Fibroblast of gingiva (primary cell): ENCODE measurements at regions not wholly inside any gene's neighbourhood (a gene's known extent, or its start where the extent isn't known, plus 50 kb on each side); places are given as distances from the start of the nearest gene placed in this dataset.
"Not testable (repeated sequence)": the region's sequence is repeated elsewhere in the genome, so short reads cannot be mapped to it uniquely, and the experiment has no call there.

Experiments used
- DNase-seq: peaks from one replicate; pipeline ENCODE4 v3.0.0-alpha.2; 2011; ENCODE audit warnings: low read depth

DNA sequence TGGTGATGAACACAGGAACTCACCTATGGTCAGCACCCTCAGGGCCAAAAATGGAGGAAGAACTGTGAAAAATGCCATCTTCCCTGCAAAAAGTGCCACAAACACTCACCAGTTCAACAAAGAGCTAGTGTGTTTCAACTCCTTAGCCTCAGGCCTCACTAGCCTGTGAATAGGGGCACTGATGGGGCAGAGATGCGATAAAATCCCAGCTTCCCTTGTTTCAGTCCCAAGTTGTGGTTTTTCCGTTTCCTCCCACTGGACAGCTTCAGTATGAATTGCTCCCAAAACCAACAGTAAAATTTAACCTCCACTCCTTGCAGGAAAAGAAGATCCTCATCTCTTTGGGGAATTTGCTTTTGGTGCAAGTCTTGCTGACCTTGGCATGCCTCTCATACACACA is 117.4 kb upstream of the ADAMTS9 start:
- DNase-seq: no peak

- no peak for DNase-seq
Measured at GRCh38 chr3:64803469-64803868, 115.7 kb upstream of the ADAMTS9 start.

DNA sequence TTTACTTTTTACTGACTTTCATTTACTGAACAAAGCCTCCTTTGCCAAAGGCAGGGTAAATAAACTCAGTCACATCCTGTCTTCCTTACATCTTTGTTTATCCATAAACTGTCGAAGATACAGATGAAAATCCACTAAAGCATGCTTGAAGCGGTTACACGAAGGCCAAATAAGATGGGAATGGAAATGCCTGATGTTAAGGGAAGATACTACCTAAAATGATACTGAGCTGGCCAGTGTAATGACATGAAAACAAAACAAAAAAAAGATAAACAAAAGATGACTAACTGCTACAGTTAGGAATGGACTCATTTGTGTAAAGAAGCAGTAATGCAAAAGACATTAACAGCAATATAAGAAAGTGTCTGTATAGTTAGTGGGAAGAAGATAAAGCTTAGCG is 114.7 kb upstream of the ADAMTS9 start:
- DNase-seq: no peak

- DNase-seq: no peak
Measured at GRCh38 chr3:64801856-64802255, 114.1 kb upstream of the ADAMTS9 start.

- DNase-seq: no peak
Measured at GRCh38 chr3:64799606-64800005, 111.8 kb upstream of the ADAMTS9 start.

DNA sequence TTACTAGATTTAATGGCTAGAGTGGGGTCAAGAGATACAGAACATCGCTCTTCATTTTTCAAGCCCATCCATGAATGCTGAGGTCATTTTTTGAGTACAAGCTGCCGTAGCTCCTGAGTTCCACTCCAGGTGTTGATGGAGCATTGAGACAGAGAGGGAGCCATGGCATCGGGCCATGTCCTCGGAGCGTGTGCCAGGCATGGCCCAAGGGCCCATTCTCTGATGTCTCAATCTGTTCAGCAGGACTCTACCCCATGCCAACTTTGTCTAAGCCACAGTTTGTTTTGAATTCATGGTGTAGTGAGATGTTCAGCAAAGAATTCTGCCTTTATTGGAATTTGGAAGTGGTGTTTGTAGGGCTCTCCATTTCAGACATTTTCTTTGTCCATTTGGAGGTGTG is 110.5 kb upstream of the ADAMTS9 start:
- DNase-seq: no peak

- DNase-seq: no peak
Measured at GRCh38 chr3:64796607-64797399, 109.0 kb upstream of the ADAMTS9 start.

DNA sequence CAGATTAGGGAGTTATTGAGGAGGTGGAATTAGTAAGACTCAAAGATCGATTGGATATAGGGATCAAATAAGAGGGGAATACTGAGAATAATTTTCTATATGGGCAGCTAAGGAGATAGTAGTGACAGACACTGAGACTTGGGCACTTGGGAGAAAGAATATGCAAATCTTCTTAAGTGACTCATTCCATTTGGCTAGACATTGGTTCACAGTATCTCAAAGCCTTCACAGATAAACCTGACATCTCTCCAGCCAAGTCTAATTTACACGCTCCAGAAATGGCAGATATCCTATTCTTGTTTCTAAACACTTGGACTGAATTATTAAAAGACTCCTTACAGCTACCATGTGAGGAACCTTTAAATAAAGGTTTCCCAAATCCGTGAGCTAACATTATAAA is 104.6 kb upstream of the ADAMTS9 start:
- DNase-seq: no peak

DNA sequence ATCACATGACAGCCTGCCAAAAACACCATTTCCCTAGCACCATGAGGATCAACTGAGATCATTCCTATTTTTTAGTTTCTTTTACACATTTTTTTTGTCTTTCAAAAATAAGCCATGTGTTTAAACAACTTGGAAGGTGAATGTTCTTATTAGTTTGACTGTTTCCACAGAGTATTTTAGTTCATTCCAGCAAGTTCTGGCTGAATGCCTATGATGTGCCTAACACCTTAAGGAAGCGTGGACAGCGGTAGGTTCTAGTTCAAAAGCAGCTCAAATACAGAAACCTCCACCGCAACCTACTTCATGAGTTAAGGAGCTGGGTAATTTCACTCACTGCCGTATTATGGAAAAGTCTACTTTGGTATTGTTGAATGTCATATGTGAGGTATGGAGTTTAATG is 101.3 kb upstream of the ADAMTS9 start:
- DNase-seq: no peak

DNA sequence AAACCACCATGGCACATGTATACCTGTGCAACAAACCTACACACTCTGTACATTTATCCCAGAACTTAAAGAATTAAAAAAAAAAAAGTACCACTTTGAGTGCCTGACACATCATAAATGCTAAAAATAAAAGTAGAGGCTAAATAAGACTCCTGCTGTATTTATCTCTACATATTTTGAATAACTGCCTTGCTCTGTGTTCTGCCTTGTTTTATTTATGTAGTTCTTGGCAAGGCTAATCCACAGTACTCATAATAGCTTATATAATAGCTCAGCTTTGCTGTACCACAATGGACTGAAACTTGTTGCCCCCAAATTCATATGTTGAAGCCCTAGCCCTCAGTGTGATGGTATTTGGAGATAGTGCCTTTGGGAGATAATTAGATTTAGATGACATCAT is 95.4 kb upstream of the ADAMTS9 start:
- no peak for DNase-seq

DNA sequence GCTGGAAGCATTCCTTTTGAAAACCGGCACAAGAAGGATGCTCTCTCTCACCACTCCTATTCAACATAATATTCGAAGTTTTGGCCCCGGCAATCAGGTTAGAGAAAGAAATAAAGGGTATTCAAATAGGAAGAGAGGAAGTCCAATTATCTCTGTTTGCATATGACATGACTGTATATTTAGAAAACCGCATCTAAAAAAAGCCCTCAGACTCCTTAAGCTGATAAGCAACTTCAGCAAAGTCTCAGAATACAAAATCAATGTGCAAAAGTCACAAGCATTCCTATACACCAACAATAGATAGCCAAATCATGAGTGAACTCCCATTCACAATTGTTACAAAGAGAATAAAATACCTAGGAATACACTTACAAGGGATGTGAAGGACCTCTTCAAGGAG is 93.1 kb upstream of the ADAMTS9 start:
- DNase-seq: not testable (repeated sequence)

DNA sequence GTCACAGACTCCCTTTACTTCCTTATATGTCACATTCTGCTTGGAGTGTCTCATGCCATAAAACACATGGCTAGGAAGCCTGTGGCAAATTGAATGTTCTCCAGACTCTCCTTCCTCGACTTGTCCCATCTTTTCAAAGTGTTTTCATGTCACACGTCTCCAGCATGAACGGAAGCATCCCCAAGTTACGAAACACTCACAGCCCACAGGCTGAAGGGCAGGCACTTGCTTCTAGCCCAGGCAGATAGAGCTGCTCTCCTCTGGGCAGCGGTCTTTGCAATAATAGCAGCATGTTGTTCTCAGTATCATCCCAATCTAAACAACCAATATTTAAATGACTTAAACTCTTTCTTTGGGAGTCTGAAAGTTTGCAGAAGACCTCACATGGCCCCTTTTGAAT is 85.3 kb upstream of the ADAMTS9 start:
- no peak for DNase-seq

DNA sequence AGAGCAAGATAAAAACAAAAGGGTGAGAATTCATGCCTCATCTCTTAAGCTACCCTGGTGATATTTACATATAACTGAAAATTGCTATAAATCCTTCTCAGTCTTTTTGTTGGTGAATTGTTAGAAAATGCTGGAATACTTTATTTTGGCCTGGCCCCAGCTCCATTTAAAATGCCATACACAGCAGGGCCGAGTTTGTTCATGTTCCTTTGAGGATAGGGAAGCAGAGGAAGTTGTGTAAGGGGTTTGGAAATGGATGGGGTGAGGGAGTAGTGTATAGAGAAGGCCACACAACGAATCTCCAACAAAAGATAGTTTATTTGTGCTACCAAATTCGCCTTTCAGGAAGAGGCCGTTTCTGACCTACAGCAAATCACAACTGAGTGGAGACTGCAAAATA is 78.6 kb upstream of the ADAMTS9 start:
- no peak for DNase-seq

- no peak for DNase-seq
Measured at GRCh38 chr3:64765947-64766346, 78.1 kb upstream of the ADAMTS9 start.

DNA sequence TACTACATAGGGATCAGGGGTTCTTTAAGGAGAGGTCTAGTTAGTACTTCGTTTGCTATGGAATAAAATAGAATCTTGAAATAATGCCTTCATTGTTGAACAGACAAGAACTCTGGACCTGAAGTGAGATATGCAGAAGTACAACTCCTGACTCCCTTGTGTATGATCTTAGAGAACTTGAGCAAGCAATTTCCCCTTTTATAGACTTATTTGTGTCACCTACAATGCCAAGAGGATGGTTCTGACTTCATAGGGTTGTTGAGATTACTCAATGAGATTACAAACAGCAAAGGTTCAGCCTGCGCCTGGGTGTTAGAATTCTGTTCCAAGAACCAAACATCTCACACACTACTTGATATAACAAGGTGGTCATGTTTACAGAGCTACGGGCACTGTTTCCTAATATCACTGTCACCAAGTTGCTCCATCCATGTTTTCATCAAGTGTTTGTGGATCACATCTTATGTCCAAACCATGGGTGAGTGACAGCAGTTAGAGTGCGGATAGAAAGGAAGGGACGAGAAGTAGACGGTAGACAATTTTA is 76.7 kb upstream of the ADAMTS9 start:
- DNase-seq: no peak

DNA sequence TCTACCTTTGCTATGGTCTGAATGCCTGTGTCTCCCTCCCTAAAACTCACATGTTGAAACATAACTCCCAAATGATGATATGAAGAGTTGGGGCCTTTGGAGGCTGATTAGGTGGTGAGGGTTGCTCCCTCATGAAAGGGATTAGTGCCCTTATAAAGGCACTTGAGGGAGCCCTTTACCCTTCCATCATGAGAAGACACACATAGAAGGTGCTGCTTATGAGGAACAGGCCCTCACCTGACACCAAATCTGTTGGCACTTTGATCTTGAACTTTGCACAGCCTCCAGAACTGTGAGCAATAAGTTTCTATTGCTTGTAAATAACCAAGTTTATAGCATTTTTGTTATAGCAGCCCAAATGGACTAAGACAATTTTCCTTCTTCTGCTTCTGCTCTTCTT is 76.2 kb upstream of the ADAMTS9 start:
- no peak for DNase-seq

DNA sequence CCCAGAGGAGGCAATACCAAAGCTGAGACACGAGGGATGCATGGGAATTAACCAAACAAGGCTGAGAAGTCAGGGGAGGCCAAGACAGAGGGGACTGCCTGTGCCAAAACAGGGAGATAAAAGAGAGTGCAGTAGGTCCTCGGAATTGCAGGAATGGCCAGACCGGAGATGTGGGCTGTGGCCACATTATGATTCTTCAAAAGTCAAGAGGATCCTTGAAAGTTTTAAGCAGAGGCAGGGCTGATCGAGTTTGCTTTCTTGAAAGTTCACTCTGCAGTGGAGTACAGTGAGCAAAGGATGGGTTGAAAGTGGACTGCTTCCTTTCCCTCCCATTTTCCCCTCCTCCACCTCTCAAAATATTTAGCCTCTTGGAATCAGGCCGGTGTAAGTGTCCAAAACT is 73.9 kb upstream of the ADAMTS9 start:
- no peak for DNase-seq

DNA sequence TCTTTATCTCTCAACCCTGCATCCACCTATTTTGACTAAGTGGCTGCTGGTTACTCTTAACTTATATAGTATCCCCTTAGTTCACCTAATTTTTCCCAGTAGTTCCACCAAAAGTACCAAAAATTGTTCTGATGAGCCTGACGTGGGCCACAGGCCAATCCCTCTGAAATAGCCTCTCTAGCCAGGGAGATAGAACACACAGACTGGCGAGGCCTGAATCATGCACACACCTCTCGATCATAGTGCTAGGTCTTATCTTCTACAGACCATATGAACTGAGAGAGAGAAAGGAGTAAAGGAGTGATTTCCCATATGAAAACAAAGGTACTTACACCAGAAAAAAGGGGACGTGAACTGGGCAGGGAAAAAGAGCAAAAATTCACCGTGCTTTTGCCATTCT is 72.5 kb upstream of the ADAMTS9 start:
- DNase-seq: no peak

- DNase-seq: no peak
Measured at GRCh38 chr3:64759811-64760210, 72.0 kb upstream of the ADAMTS9 start.

- no peak for DNase-seq
Measured at GRCh38 chr3:64756398-64756986, 68.7 kb upstream of the ADAMTS9 start.

- DNase-seq: no peak
Measured at GRCh38 chr3:64748244-64748904, 60.6 kb upstream of the ADAMTS9 start.

- no peak for DNase-seq
Measured at GRCh38 chr3:64747679-64748078, 59.9 kb upstream of the ADAMTS9 start.

GRCh38 chr3:64743887-64744243 is 56.1 kb upstream of the ADAMTS9 start:
- no peak for DNase-seq
